Activated naive CD8-positive, alpha-beta T cell treated with anti-CD3 and anti-CD28 coated beads for 36 hours (primary cell): ENCODE measurements at regions not wholly inside any gene's neighbourhood (a gene's known extent, or its start where the extent isn't known, plus 50 kb on each side); places are given as distances from the start of the nearest gene placed in this dataset.

Experiments
- DNase-seq: peaks from one replicate; pipeline ENCODE4 v3.0.0; 2021
- H3K27ac Mint-ChIP-seq: one replicate; pipeline ENCODE4 v1.8.0; 2022; ENCODE audit warnings: mild to moderate bottlenecking, moderate library complexity, mixed read lengths
- H3K27me3 Mint-ChIP-seq: one replicate; pipeline ENCODE4 v1.8.0; 2022; ENCODE audit warnings: mild to moderate bottlenecking, mixed read lengths
- H3K36me3 Mint-ChIP-seq: one replicate; pipeline ENCODE4 v1.8.0; 2021; ENCODE audit warnings: mild to moderate bottlenecking, mixed read lengths
- H3K4me1 Mint-ChIP-seq: one replicate; pipeline ENCODE4 v1.8.0; 2021; ENCODE audit warnings: mixed read lengths
- H3K4me3 Mint-ChIP-seq: one replicate; pipeline ENCODE4 v1.8.0; 2022; ENCODE audit warnings: mild to moderate bottlenecking, moderate library complexity, mixed read lengths
- H3K9me3 Mint-ChIP-seq: one replicate; pipeline ENCODE4 v1.8.0; 2022; ENCODE audit warnings: mixed read lengths

GRCh38 chr2:60298006-60298696, 255.3 kb downstream of the BCL11A start:
- no peak overlapping the region for H3K4me3 Mint-ChIP-seq
- no peak for DNase-seq
- no peaks in the 10 kb centered on the region for H3K4me1 Mint-ChIP-seq
- H3K27ac Mint-ChIP-seq, result no peak overlapping the region
- no peaks in the 10 kb centered on the region for H3K36me3 Mint-ChIP-seq
- peaks cover 4% of the 10 kb centered on the region for H3K27me3 Mint-ChIP-seq
- H3K9me3 Mint-ChIP-seq, result no peaks in the 10 kb centered on the region

DNA sequence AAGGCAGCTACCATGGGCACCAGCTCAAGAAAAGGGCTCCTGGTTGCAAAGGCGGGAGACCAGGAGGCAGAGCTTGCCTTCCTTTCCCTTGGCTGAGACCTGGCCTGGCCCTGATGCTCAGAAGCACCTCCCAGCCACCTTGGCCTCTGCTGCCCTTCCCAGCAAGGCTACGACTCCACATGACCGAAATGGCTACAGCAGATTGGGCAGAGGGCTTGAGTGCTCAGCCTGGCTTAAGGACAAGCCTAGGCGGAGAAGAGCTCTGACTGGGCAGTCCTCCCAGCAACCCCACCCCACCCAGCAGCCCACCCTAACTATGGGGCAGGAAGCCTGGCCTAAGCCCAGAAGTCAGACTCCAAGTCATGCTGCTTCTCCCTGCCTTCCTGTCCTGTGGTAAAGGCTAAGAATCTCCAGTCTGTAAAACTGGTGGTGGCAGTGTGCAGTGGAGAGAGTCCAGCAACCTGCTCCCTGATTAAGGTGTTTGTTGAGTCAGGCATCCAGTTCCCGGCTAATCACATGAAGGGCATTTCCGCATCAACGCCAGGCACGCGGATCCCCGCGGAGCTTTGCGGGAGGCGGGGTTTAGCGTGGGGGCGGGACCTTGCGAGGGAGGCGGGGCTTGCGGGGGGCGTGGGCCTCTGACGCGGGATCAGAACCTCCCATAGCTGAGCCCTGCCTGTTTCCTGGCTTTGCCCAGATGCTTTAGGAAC, 256.0 kb downstream of the BCL11A start:
- Mint-ChIP-seq H3K27ac (no peak overlapping the region), H3K36me3 (no peaks in the 10 kb centered on the region), H3K9me3 (no peaks in the 10 kb centered on the region), H3K4me1 (no peaks in the 10 kb centered on the region), H3K27me3 (peaks cover 10% of the 10 kb centered on the region), H3K4me3 (no peak overlapping the region)
- DNase-seq, result no peak

GRCh38 chr2:60296219-60296955, 257.1 kb downstream of the BCL11A start:
- Mint-ChIP-seq H3K4me1 (no peaks in the 10 kb centered on the region), H3K9me3 (no peaks in the 10 kb centered on the region), H3K27ac (no peak overlapping the region), H3K27me3 (peaks cover 11% of the 10 kb centered on the region), H3K4me3 (no peak overlapping the region), H3K36me3 (no peaks in the 10 kb centered on the region)
- DNase-seq, result no peak

GRCh38 chr2:60295636-60295962, 257.9 kb downstream of the BCL11A start:
- Mint-ChIP-seq H3K4me3 (no peak overlapping the region), H3K36me3 (no peaks in the 10 kb centered on the region), H3K9me3 (no peaks in the 10 kb centered on the region), H3K27ac (no peak overlapping the region), H3K4me1 (no peaks in the 10 kb centered on the region), H3K27me3 (peaks cover 11% of the 10 kb centered on the region)
- DNase-seq, result no peak

- Mint-ChIP-seq H3K4me3 (no peak overlapping the region), H3K27me3 (peaks cover 11% of the 10 kb centered on the region), H3K27ac (no peak overlapping the region), H3K9me3 (no peaks in the 10 kb centered on the region), H3K36me3 (no peaks in the 10 kb centered on the region), H3K4me1 (no peaks in the 10 kb centered on the region)
- DNase-seq, result no peak
These were observed 258.4 kb downstream of the BCL11A start for GRCh38 chr2:60294901-60295635.

GRCh38 chr2:60292242-60292641, 261.2 kb downstream of the BCL11A start:
- H3K27ac Mint-ChIP-seq, result no peak overlapping the region
- H3K4me3 Mint-ChIP-seq, result no peak overlapping the region
- H3K27me3 Mint-ChIP-seq, result peaks cover 14% of the 10 kb centered on the region
- no peak for DNase-seq
- H3K4me1 Mint-ChIP-seq, result no peaks in the 10 kb centered on the region
- no peaks in the 10 kb centered on the region for H3K36me3 Mint-ChIP-seq
- no peaks in the 10 kb centered on the region for H3K9me3 Mint-ChIP-seq

DNA sequence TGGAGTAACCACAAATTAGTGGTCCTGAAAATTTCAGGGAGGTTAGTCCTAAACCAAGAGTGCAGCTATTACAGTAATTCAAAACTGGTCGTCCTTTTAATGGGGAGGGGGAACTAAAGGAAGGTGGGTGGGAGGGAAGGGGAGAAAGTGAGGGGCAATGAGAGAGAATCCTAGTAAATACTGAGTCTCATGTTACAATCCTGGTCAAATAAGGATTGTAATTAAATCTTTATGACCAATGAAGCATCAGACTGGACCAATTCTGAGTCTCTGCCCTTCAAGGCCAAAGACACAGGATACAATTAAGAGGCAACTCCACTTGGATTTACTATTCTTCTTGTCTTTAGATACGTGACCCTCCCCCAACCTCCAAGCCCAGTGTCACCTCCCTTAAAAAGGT, 262.9 kb downstream of the BCL11A start:
- Mint-ChIP-seq H3K4me1 (no peaks in the 10 kb centered on the region), H3K4me3 (no peak overlapping the region), H3K9me3 (no peaks in the 10 kb centered on the region), H3K27me3 (peaks cover 14% of the 10 kb centered on the region), H3K36me3 (no peaks in the 10 kb centered on the region), H3K27ac (no peak overlapping the region)
- DNase-seq, result no peak

DNA sequence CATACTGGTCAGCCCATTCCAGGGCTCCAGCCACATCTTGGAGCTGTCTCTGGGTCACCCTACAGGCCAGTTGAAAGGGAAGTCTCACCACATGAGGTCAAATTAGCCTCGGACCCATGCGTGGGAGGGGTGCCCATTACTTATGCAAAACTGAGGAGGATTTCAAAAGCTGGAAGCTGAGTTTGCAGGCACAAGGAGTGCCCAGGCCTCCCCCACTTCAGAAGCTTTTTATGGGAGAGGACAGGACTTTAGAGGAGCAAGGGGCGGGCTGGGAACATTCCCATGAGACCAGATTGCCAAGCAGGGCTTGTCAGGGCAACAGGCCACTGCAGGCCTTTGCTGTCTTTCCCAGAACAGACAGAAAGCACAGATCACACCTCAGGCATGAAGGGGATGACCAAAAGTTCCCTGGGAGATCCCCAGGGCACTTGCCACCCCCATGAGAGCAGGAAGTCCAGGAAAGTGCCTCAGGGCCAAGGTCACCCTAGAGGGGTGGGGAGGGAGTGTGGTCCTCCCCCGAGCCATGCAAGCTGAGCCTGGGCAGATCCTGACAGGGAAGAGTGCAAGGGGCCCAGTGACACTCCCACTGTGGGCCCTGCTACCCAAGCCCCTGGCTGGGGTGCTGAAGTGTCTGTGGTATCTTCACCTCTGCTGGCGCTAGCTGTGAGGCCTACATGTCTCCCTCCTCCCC, 267.7 kb downstream of the BCL11A start:
- Mint-ChIP-seq H3K36me3 (no peaks in the 10 kb centered on the region), H3K9me3 (no peaks in the 10 kb centered on the region), H3K4me1 (no peaks in the 10 kb centered on the region), H3K4me3 (no peak overlapping the region), H3K27ac (no peak overlapping the region), H3K27me3 (peaks cover 3% of the 10 kb centered on the region)
- DNase-seq, result no peak

GRCh38 chr2:60283626-60284025, 269.8 kb downstream of the BCL11A start:
- Mint-ChIP-seq H3K4me3 (no peak overlapping the region), H3K9me3 (no peaks in the 10 kb centered on the region), H3K36me3 (no peaks in the 10 kb centered on the region), H3K27ac (no peak overlapping the region), H3K4me1 (no peaks in the 10 kb centered on the region), H3K27me3 (no peaks in the 10 kb centered on the region)
- no peak for DNase-seq

GRCh38 chr2:60282886-60283285, 270.6 kb downstream of the BCL11A start:
- no peaks in the 10 kb centered on the region for H3K4me1 Mint-ChIP-seq
- DNase-seq, result no peak
- no peaks in the 10 kb centered on the region for H3K9me3 Mint-ChIP-seq
- no peaks in the 10 kb centered on the region for H3K27me3 Mint-ChIP-seq
- H3K4me3 Mint-ChIP-seq, result no peak overlapping the region
- H3K36me3 Mint-ChIP-seq, result no peaks in the 10 kb centered on the region
- H3K27ac Mint-ChIP-seq, result no peak overlapping the region

DNA sequence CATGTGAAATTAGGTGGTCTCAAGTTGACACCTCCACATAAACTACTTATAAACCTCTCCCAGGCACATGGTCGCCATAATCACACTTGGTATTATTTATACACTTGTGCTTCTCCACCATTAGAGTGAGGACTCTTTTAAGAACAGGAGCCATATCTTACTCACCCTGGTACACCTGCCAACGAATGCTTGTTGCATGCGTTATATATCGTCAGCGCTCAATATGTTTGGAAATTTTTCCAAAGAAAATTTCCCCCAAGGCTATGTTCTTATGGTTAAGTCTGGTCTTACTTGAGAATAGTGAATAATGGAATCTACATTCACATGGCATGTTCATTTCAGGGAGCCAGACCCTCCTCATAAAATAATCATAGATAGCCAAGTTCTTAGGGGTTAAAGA, 271.7 kb downstream of the BCL11A start:
- no peaks in the 10 kb centered on the region for H3K4me1 Mint-ChIP-seq
- H3K36me3 Mint-ChIP-seq, result no peaks in the 10 kb centered on the region
- no peak overlapping the region for H3K27ac Mint-ChIP-seq
- no peak for DNase-seq
- H3K9me3 Mint-ChIP-seq, result no peaks in the 10 kb centered on the region
- no peaks in the 10 kb centered on the region for H3K27me3 Mint-ChIP-seq
- no peak overlapping the region for H3K4me3 Mint-ChIP-seq

- Mint-ChIP-seq H3K27me3 (no peaks in the 10 kb centered on the region), H3K36me3 (no peaks in the 10 kb centered on the region), H3K4me1 (no peaks in the 10 kb centered on the region), H3K9me3 (no peaks in the 10 kb centered on the region), H3K27ac (no peak overlapping the region), H3K4me3 (no peak overlapping the region)
- no peak for DNase-seq
These were observed 273.2 kb downstream of the BCL11A start for GRCh38 chr2:60280238-60280637.

- Mint-ChIP-seq H3K4me1 (no peaks in the 10 kb centered on the region), H3K27ac (no peak overlapping the region), H3K4me3 (no peak overlapping the region), H3K9me3 (peaks cover 3% of the 10 kb centered on the region), H3K27me3 (no peaks in the 10 kb centered on the region), H3K36me3 (no peaks in the 10 kb centered on the region)
- no peak for DNase-seq
These were observed 274.5 kb downstream of the BCL11A start for GRCh38 chr2:60278906-60279305.

DNA sequence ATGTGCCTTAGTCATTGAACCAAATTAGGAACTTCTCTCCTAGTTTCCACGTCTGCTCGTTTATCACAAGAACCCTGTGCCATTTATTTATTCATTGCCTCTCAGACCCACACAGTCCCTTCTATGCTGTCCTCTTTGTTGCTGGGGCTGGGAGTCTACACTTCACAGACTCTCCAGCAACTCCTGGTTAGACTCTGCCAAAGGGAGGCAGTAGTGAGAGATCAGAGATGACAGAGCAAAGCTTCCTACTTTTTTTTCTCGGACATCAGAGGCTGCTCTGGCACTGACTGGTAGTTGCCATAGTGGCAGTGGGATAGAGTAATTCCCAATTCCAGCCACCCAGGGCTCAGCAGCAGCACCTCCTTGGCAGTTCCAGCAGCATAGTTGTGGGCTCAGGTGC, 277.5 kb downstream of the BCL11A start:
- Mint-ChIP-seq H3K4me1 (no peaks in the 10 kb centered on the region), H3K9me3 (peaks cover 3% of the 10 kb centered on the region), H3K27ac (no peak overlapping the region), H3K4me3 (no peak overlapping the region), H3K36me3 (no peaks in the 10 kb centered on the region), H3K27me3 (no peaks in the 10 kb centered on the region)
- no peak for DNase-seq

DNA sequence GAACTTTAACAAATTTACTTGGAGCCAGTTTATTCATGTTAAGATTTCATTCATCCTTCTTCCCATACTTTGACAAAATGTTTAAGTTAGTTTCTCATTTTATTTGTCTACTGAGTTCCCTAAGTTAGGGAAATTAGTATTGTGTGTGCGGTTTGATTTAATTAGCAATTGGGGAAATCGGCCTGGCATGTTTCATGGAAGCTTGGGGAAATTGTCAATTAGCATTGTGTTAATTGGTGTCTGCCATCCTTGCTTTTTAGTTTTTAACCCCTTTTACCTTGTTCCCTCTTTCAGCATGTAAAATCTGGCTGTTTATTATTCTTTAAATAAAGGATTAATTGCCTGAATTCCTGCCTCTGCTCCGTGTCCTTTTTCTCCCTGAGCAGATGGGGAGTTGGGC, 279.6 kb downstream of the BCL11A start:
- Mint-ChIP-seq H3K27ac (no peak overlapping the region), H3K4me1 (no peaks in the 10 kb centered on the region), H3K36me3 (no peaks in the 10 kb centered on the region), H3K4me3 (no peak overlapping the region), H3K9me3 (peaks cover 3% of the 10 kb centered on the region), H3K27me3 (no peaks in the 10 kb centered on the region)
- no peak for DNase-seq
